ENCODE measurements at regions not wholly inside any gene's neighbourhood (a gene's known extent, or its start where the extent isn't known, plus 50 kb on each side); places are given as distances from the start of the nearest gene placed in this dataset.
"Not testable (repeated sequence)": the region's sequence is repeated elsewhere in the genome, so short reads cannot be mapped to it uniquely, and the experiment has no call there.

DNA sequence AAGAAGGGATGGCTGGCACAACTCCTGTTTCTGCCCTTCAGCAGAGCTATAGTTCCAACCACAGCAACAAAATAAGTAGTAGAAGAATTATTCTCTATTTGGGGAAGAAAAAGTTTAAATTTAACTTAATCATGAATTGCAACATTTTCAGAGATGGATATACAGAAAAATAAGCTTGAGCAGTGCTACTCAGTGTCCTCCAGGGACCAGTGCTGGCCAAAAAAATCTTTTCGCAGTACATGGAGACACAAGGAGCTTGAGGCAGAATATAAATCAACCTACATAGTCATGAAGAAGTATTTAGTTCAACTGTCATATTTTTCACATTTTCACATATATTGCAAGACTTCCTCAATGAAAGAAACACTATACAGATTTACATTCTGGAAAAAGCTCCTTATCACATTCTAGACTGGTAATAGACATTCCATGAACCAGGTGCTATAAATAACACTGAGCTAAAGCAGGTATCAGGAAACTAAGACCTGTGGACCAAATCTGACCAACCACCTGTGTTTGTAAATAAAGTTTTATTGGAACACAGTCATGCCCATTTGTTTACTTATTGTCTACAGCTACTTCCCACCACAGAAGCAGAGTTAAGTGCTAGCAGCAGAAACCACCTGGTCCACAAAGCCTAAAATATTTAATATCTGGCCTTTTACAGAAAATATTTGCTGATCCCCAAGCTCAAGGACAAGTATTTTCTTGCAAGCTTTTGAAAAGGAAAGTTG is 101.9 kb downstream of the RGS21 start:
- no peak for DNase-seq (ENCODE audit: low spot score)

DNA sequence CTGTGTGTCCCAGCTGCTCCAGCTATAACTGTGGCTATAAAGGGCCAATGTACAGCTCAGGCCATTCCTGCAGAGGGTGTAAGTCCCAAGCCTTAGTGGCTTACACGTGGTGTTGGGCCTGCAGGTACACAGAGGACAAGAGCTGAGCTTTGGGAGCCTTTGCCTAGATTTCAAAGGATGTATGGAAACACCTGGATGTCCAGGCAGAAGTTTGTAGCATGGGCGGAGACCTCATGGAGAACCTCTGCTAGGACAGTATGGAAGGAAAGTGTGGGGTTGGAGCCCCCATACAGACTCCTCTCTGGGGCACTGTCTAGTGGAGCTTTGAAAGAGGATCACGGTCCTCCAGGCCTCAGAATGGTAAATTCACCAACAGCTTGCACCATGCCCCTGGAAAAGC is 113.9 kb downstream of the RGS21 start:
- DNase-seq (ENCODE audit: low spot score) = no peak

DNA sequence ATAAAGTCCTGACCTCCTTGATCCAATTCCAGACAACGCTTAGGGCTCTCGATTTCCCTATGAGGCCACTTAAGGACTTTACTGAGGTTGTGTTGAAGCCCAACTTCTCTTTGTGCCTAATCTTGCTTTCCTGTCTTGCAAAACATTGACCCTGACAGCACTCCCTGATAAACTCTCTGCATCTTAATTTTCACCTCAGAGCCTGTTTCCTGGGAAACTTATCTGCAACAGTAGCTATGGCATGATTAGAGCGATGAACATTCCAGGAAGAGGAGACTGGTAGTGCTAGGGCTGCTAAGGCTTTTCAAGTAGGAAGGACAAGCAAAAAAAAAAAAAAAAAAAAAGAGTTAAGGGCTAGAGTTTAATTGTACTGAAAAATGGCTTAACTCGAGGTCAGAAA is 118.9 kb downstream of the RGS21 start:
- no peak for DNase-seq (ENCODE audit: low spot score)

DNA sequence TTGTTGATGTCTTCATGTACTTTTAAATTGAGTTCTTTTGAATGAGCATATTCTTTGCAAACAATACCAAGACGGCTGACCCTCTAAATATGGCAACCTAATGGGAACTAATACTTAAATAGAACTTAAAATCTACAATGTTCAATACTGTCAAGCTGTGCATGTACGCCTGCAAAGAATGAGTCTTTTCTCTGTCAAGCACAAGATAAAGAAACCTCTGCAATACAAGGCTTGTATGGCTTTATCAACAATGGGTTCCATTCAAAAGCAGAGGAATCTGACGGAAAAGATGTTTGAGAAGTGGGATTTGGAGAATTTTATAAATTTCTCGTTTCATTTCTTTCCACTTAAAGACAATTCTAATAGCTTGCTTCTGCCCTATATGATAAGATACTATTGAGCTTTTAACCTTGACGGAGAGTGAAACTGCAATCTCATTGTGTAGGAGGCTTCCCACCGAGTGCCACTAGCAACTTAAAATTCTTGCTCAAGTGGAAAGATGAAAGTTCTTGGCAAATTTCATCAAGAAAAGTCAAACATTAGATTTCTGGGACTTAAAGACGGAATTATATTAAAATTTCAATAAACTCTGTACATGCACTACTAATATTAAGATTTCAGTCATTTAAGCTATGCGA is 119.8 kb downstream of the RGS21 start:
- no peak for DNase-seq (ENCODE audit: low spot score)

DNA sequence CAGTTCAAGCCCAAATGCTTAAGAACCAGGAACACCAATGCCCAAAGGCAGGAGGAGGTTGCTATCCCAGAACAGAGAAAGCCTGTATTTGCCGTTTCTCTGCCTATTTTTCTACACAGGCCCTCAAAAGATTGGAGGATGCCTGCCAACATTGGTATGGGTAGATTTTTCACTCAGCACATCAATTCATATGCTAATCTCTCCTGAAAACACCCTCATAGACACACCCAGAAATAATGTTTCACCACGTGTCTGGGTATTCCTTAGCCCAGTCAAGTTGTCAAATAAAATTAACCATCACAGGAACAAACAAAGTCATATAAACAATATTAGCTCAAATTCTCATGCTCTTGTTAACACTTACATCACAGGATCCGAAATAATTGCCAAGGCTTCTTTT is 121.9 kb downstream of the RGS21 start:
- no peak for DNase-seq (ENCODE audit: low spot score)

DNA sequence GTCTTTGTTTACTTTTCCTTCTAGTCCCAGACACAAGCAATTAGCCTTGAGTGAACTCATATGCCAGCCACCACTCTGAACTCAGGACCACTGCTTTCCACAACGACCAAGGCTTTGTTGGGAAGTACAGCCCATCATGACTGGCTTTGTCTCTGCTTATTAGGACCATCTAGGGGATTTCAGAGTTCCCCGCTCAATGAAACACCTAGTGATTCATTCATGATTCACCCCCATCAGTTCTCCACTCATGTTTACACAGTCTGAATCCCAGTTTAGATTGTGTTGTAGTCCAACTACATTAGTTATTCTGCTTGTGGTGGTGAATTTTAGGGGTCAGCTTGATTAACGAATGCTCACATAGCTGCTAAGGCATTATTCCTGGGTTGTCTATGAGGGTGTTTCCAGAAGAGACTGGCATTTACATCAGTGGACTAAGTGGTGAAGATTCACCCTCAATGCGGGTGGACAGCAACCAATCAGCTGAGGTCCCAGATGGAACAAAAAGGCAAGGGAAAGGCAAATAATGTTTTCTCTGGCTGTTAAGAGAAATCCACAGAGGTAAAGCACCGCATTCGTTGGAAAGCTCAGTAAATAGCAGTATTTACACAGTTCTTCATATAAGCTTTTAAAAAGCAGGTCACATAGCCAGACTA is 122.7 kb downstream of the RGS21 start:
- DNase-seq (ENCODE audit: low spot score) = no peak

DNA sequence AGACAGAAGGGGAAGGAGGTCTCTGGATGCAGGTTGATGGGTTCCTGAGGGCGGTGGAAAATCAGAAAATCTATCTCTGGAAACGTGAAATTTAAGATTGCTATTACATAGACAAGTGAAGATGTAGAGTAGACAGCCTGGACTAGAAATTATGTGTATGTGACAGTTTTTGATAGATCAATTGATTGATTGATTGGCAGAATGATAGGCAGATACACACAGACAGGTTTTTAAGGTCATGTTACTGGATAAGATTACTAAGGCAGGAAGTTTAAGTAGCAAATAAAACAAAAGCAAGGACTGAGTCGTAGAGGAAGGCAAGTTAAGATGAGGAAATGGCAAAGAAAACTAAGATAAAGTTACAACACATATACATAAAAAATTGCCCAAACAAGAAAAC is 124.7 kb downstream of the RGS21 start:
- DNase-seq (ENCODE audit: low spot score) = no peak

DNA sequence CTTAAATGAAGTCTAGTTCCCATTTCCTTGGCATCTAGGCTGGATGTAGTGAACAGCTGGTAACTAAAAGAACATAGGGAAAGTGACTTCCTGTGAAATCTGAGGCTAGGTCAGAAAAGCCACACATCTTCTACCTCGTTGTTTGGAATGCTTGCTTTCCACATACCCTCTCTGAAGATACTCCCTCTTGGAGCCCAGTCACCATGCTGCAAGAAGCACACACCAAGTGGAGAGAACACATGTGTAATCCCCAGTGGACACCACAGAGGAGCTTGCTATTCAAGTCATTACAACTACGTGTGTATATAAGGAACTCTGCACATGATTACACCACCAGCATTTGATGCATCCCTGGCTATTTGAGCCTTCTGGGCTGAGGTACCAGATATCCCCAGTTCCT is 125.9 kb downstream of the RGS21 start:
- no peak for DNase-seq (ENCODE audit: low spot score)

DNA sequence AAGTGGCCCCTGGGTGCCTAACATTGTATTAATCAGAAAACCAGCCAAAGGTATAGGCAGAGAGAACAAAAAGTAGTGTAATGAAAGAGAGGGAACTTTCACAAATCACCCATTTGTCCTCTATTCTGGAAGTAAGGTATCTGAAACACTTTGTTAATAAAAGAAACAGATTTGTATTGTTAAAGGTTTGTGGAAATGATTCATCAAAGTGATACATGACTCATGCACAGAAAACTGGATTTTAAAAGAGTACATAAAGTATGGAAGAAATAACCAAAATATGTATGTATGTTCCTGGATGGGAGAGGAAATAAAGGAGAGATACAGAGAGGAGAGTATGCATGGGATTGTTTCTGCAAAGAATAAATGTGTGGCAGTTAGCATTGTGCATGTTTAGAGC is 126.8 kb downstream of the RGS21 start:
- no peak for DNase-seq (ENCODE audit: low spot score)

DNA sequence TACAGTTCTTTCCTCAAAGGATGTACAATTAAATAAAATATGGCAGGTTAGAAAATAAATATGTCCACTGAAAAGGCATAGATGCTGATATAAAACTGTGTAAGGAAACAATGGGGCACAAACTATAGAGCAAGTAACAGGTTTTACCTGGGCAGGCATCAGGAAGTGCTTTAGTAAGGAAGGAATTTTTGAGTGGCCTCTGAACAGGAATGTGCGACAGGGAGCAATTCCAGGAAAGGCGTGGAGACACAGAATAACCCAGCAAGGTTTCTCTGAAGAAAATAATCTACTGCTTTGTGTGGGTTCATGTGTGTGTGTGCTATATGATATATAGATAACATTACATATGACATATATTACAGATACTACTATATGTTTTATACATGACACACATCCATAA is 128.4 kb downstream of the RGS21 start:
- no peak for DNase-seq (ENCODE audit: low spot score)

DNA sequence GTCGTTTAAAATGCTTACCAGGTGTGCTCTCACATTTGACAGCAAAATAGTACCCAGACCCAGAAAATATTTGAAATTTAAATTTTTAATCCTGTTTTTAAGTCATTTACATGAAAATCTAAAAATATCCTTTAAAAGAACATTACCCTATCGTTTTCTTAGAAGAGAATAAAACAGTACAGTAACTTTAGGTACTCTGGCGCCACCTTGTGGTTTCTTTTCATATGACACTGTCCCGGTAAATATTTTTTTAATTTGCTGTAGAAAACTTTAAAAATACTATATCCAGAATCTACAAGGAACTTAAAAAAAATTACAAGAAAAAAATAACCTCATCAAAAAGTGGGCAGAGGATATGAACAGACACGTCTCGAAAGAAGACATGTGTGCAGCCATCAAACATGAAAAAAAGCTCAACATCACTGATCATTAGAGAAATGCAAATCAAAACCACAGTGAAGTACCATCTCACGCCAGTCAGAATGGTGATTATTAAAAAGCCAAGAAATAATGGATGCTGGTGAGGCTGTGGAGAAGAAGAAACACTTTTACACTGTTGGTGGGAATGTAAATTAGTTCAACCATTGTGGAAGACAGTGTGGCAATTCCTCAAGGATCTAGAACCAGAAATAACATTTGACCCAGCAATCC is 129.2 kb downstream of the RGS21 start:
- DNase-seq (ENCODE audit: low spot score) = no peak

DNA sequence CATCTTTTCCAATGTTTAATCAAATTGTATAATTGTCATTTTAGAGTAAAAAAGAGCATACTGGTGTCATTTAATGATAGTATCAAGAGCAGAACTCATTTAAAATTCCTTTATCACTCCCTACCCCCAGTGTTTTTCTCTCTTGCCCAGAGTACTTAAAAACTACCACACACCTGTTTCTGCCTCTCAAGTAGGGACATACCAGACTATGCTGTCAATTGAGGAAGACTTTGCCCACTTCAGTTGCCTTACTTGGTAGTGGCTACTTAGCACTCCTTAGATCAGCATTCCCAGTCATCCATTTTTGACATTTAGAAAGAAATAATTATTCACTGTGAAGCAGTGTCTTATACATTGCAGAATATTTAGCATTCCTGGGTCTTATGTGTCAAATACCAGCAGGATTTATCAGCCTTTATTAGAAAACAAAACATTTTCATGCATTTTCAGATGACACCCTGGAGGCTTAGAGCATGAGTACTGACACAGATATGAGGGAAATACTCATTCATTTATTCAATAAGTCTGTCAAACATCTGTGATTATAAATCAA is 127.5 kb upstream of the RGS1 start:
- DNase-seq (ENCODE audit: low spot score) = no peak

DNA sequence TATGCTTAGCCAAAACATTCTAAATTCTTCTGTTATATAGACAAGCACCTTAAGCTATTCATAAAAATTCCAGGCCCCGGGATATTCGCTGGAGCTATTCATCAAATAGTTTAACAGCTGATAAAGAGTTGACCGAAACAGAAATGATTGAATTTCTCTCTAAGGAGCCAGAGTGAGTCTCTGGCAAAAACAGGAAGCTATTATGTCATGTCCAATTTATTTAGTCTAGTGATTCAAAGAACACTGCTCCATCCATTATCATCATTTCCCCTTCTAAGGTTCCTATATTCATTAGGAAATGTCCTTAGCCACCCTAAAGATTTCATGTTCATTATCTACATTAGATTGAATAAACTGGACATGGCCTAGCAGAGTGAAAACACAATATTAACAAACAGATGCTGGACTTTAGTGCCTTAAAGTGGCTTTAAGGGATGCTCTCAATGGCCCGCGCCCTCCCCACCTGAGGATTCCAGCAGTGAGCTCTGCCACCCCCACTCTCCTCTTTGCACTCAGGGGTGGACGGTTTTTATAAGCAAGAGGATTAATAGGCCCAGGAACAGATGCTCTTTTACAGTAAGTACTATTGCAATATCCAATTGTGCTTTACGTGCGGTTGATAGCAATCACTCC is 122.1 kb upstream of the RGS1 start:
- no peak for DNase-seq (ENCODE audit: low spot score)

DNA sequence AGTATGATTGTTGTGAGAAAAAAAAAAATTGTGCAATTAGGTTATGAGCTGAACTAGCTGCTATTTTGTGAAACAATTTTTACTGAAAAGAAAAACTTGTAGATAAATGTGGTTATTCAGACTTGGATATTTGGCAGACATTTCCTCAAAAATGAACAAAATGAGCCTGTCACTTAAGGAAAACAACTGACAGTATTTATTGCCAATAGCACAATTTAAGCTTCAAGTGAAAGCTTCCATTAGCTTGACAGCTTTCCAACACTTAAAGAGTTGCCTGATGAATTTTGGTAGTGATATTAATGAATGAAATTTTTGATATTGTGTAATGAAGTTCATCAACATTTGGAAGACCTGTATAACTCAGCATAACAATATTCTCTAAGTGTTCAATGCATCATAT is 116.1 kb upstream of the RGS1 start:
- no peak for DNase-seq (ENCODE audit: low spot score)

DNA sequence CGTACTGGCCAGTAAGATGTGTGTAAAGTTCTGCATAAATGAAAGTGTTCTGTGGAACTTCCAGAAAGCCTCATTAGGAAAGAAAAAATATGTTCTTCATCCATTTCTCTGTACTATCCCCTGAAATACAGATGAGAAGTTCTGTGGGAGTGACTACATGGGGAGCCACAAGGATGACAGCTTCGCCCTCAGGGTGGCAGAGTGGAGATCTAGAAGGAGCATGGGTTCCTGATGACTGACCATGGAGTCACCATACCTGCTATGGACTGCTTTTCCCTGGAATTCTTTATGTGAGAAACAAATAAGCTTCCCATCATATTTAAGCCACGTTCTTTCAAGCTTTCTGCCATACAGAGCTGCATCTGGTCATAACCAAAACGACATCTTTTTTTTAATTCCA is 113.9 kb upstream of the RGS1 start:
- DNase-seq (ENCODE audit: low spot score) = no peak

DNA sequence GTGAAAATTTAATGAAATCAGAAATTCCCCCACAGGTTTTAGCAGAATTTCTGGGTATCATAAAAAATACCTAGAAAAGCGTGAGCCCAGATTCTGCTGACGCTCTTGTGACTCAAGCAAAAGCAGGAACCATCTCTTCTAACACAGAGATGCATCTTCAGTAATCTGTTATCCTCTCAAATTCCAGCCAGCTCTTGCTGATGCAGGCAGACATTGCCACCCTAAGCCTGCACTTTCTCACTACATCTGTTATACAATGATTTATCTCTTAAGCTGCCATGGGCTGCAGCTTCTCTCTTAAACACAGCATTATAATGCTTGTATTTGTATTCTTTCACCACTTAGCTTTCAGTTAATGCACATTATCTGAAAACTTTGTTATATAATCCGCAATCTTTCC is 113.0 kb upstream of the RGS1 start:
- DNase-seq (ENCODE audit: low spot score) = no peak

DNA sequence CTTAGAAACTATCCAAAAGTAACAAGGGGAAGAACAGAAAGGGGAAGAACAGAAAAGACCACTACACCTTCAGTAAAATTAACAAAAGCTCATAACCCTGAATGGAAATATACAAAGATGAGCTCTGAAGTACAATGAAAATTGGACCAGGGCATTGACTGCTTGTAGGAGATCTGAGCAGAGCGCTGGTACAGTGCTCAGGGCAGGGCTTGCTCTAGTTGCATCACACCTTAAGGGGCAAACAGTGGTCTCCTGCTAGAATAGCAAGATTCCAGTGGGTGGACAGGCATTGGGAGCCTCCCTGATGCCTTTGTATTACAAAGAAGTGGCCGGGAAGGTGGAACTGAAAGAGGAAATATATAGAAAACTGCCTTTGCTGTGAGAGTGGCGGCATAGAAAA is 111.9 kb upstream of the RGS1 start:
- DNase-seq (ENCODE audit: low spot score) = no peak

DNA sequence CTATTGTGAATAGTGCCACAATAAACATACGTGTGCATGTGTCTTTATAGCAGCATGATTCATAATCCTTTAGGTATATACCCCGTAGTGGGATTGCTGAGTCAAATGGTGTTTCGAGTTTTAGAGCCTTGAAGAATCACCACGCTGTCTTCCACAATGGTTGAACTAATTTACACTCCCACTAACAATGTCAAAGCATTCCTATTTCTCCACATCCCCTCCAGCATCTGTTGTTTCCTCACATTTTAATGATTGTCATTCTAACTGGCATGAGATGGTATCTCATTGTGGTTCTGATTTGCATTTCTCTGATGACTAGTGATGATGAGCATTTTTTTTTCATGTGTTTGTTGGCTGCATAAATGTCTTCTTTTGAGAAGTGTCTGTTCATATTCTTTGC is 110.4 kb upstream of the RGS1 start:
- DNase-seq (ENCODE audit: low spot score) = not testable (repeated sequence)

DNA sequence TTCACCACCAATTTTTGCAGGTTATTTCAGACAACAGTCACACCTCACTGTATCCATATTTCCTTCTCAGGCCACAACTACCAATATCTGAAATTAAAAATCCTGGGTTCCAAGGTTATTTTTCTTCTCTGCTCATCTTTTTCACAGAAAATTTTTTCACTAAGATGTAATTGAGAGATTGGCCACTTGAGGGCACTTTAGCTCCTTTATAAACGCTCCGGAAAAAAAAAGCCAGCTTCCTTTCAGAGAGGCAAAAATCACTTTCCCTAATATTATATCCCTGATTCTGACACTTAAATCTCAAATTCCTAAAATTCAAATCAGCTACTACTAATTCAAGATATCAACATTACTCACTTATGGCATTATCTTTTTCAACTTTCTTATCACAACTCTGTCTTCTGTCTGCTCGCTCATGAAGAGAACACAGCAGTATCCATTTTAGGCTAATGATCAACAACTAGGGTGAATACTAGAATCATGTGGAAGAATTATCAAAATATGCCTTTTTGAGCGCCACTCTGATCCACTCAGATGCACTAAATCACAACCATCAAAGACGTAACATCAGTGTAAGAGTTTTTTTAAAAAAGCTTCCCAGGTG is 101.4 kb upstream of the RGS1 start:
- no peak for DNase-seq (ENCODE audit: low spot score)

DNA sequence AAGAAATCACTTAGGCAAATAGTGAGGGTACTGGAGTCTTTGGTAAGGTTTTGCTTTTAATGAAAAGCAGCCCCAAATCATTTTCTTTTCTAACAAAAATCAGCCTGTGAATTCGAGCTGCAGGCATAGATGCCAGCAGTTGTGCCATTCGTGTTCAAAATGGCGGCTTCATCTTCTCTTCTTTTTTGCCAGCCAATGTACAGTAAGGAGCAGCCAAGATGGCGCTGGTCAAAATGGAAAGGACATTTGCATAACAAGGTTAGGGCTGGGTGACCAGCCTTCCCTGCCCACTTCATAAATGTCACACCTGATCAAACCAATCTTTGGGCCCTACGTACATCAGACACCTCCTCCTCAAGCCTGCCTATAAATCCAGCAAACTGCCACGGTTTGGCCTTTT is 100.2 kb upstream of the RGS1 start:
- no peak for DNase-seq (ENCODE audit: low spot score)

DNA sequence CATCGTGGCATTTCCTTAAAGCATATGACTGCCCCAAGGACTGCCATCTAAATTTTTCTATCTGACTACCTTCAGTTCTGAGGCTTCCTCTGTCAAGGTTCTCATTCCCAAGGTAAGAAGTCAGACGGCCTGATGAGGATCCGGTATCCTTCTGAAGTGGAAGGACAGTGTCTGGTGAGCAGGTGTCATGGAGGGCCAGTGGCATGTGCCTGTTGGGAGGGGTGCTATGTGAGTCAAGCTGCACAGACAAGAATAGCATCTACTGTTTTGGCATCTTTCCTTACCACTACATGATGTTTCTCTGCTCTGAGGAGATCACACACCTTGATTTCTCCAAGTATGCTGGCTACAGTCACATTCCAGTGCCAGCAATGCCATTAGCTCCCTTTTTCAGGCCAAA is 99.6 kb upstream of the RGS1 start:
- DNase-seq (ENCODE audit: low spot score) = no peak

DNA sequence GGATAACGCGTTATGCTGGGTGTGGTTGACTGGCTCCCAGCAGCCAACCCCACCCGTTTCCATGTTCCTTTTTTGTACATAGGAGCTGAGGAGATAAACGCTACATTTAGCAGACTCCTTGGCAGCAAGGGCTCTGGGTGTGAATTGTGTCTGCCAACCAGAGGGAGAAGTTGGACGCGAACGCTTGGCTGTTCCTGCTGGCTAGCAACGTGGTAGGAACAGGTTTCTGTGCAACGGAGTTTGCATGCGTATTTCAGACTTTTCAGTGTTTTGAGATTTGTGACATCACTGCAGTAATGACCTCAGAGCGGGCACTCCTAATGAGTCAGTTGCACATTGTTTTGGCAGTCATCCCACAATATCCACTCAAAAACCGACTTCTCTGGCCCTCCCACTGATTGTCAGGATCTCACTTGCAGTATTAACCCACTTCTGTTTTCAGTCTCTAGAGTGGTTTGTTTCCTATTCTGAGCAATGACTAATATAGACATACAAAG is 98.7 kb upstream of the RGS1 start:
- no peak for DNase-seq (ENCODE audit: low spot score)
